Astrocyte of the cerebellum (primary cell): ENCODE measurements at regions not wholly inside any gene's neighbourhood (a gene's known extent, or its start where the extent isn't known, plus 50 kb on each side); places are given as distances from the start of the nearest gene placed in this dataset.
A peak's percentile ranks its signal among the peaks of the same experiment; 100 is the strongest.

Experiments used
- DNase-seq: peaks from one replicate; pipeline ENCODE4 v3.0.0-alpha.2; 2011; ENCODE audit warnings: low read depth
- H3K4me3 ChIP-seq: 2 replicates; pipeline ENCODE4 v1.5.1; 2011; ENCODE audit warnings: mild to moderate bottlenecking, low read depth, low read length, moderate library complexity
- CTCF ChIP-seq: IDR thresholded peaks from 2 replicates; pipeline ENCODE4 v1.5.1; 2012; ENCODE audit warnings: low read length, low read depth, moderate library complexity, mild to moderate bottlenecking; ENCODE audit errors: missing control alignments
- in situ Hi-C: cut with HindIII; loops from 2 replicates; pipeline ENCODE4 v1.10.0; 2017; ENCODE audit warnings: low sequenced_read_pairs

DNA sequence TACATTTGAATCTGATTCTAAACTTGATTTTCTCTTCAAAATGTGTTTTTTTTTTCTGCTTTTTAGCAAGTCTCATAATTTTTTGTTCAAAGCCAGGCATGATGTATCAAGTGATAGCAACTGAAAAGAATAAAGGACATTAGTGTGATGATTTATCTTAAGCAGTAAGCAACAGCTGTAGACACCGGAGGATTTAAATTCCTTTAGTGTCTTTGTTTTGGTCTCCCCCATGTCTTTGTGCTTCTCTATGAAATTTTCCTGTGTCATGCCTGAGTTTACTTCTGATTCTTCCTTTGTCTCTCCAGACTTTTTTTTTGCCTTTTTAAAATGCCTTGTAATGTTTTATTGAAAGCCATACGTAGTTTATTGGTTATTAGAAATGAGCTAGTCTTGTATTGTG, 934.2 kb upstream of the RAG2 start:
- no peak for TF ChIP-seq CTCF
- in situ Hi-C loops: no loop called here
- no peak for DNase-seq
- no peak overlapping the region for H3K4me3 ChIP-seq

DNA sequence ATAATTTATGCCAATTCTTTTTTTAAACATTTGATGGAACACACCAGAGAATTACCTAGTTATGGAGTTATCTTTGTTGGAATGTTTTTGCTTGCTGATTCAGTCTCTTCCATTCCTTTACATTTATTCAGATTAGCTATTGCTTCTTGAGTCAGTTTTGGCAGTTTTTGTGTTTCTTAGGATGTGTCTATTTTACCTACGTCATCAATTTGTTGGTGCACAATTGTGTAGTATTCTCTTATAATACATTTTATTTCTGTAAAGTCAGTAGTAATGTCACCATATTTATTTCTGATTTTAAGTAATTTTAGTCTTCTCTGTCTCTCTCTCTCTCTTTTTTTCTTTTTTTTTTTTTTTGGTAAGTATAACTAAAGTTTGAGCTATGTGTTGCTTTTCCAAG, 929.5 kb upstream of the RAG2 start:
- in situ Hi-C loops: no loop called here
- TF ChIP-seq CTCF: no peak

GRCh38 chr11:37525336-37525735, 927.3 kb upstream of the RAG2 start:
- no peak for DNase-seq
- TF ChIP-seq CTCF: peak; percentile 9
- in situ Hi-C loops: no loop called here
- no peak overlapping the region for H3K4me3 ChIP-seq

More for the DNA sequence above, 929.5 kb upstream of the RAG2 start:
- H3K4me3 ChIP-seq: no peak overlapping the region
- no peak for DNase-seq

GRCh38 chr11:37519781-37520180, 921.7 kb upstream of the RAG2 start:
- H3K4me3 ChIP-seq: no peak overlapping the region
- in situ Hi-C loops: no loop called here
- DNase-seq: no peak
- no peak for TF ChIP-seq CTCF

GRCh38 chr11:37512156-37512780, 914.2 kb upstream of the RAG2 start:
- no peak for DNase-seq
- in situ Hi-C loops: no loop called here
- H3K4me3 ChIP-seq: no peak overlapping the region
- no peak for TF ChIP-seq CTCF

DNA sequence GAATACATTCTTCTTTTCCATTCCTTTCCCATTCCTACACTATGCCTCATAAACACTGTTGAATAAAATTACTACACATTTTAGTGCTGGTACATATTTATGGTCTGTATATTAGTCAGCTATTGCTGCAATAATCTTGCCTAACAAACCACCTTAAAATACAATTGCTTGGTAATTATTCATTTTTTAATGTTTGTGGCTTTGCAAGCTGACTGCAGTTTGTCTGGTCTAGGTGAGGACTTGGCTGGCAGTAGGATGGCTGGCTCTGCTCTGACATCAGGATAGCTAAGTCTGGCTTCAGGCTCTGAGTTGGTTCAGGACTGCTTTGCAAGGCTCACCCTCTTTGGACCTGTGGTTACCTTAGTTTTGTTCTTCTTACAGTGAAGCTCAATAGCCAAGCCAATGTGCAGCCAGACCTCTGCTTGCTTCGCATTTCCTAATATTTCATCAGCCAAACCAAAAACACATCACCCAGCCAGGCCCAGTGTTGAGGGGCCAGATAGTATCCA, 913.4 kb upstream of the RAG2 start:
- no peak overlapping the region for H3K4me3 ChIP-seq
- no peak for TF ChIP-seq CTCF
- in situ Hi-C loops: no loop called here
- DNase-seq: peak; percentile 34
